ENCODE measurements at regions not wholly inside any gene's neighbourhood (a gene's known extent, or its start where the extent isn't known, plus 50 kb on each side); places are given as distances from the start of the nearest gene placed in this dataset.

- TF ChIP-seq GABPA (IDR thresholded peaks at IDR 0.05; ENCODE audit: borderline replicate concordance, insufficient read depth, low read length): no peak
- no peak for TF ChIP-seq USF2 (IDR thresholded peaks at IDR 0.05; ENCODE audit: low read length)
- no peak for TF ChIP-seq POLR2A (IDR thresholded peaks at IDR 0.05; ENCODE audit: control extremely low read depth in 1 of 2, low read depth in 2 of 2, low read length in 2 of 2)
- TF ChIP-seq EP300 (IDR thresholded peaks at IDR 0.05; ENCODE audit: borderline replicate concordance in 1 of 2, low read depth in 2 of 2, low read length in 2 of 2): no peak
- no peak for TF ChIP-seq ZNF274 (IDR thresholded peaks at IDR 0.05; ENCODE audit: borderline replicate concordance, extremely low read depth, low read length)
- TF ChIP-seq POLR2AphosphoS5 (IDR thresholded peaks at IDR 0.05; ENCODE audit: low read depth, low read length): no peak
- TF ChIP-seq CTCF (IDR thresholded peaks at IDR 0.05; ENCODE audit: control extremely low read depth in 1 of 3, insufficient read depth in 1 of 3, low read depth in 1 of 3, low read length in 3 of 3): no peak
Measured at GRCh38 chr2:16315458-16315835, 350.2 kb downstream of the CYRIA start.

All from H1 (cell line).